ENCODE measurements at regions not wholly inside any gene's neighbourhood (a gene's known extent, or its start where the extent isn't known, plus 50 kb on each side); places are given as distances from the start of the nearest gene placed in this dataset.
"Not testable (repeated sequence)": the region's sequence is repeated elsewhere in the genome, so short reads cannot be mapped to it uniquely, and the experiment has no call there.

- no peak for DNase-seq (ENCODE audit: low spot score)
These were observed 243.8 kb downstream of the DNAJB9 start for GRCh38 chr7:108813251-108814014.

- DNase-seq (ENCODE audit: low spot score) = no peak
These were observed 246.1 kb downstream of the DNAJB9 start for GRCh38 chr7:108815815-108816214.

GRCh38 chr7:108818742-108819141, 249.1 kb downstream of the DNAJB9 start:
- no peak for DNase-seq (ENCODE audit: low spot score)

- DNase-seq (ENCODE audit: low spot score) = no peak
These were observed 255.3 kb downstream of the DNAJB9 start for GRCh38 chr7:108824840-108825580.

- DNase-seq (ENCODE audit: low spot score) = no peak
These were observed 255.9 kb downstream of the DNAJB9 start for GRCh38 chr7:108825581-108825909.

- no peak for DNase-seq (ENCODE audit: low spot score)
These were observed 266.6 kb downstream of the DNAJB9 start for GRCh38 chr7:108836256-108836655.

GRCh38 chr7:108838198-108838597, 268.5 kb downstream of the DNAJB9 start:
- DNase-seq (ENCODE audit: low spot score) = no peak

GRCh38 chr7:108839076-108839475, 269.4 kb downstream of the DNAJB9 start:
- no peak for DNase-seq (ENCODE audit: low spot score)

- DNase-seq (ENCODE audit: low spot score) = no peak
These were observed 276.3 kb downstream of the DNAJB9 start for GRCh38 chr7:108845951-108846350.

- DNase-seq (ENCODE audit: low spot score) = no peak
These were observed 276.8 kb downstream of the DNAJB9 start for GRCh38 chr7:108846471-108846870.

- DNase-seq (ENCODE audit: low spot score) = no peak
These were observed 278.8 kb downstream of the DNAJB9 start for GRCh38 chr7:108848486-108848885.

- DNase-seq (ENCODE audit: low spot score) = no peak
These were observed 290.9 kb downstream of the DNAJB9 start for GRCh38 chr7:108860615-108861014.

GRCh38 chr7:108861071-108861470, 291.4 kb downstream of the DNAJB9 start:
- no peak for DNase-seq (ENCODE audit: low spot score)

GRCh38 chr7:108863227-108863848, 293.7 kb downstream of the DNAJB9 start:
- DNase-seq (ENCODE audit: low spot score) = no peak

GRCh38 chr7:108869070-108869469, 299.4 kb downstream of the DNAJB9 start:
- DNase-seq (ENCODE audit: low spot score) = no peak

- DNase-seq (ENCODE audit: low spot score) = no peak
These were observed 305.5 kb downstream of the DNAJB9 start for GRCh38 chr7:108875139-108875538.

- no peak for DNase-seq (ENCODE audit: low spot score)
These were observed 321.2 kb downstream of the DNAJB9 start for GRCh38 chr7:108890862-108891261.

- no peak for DNase-seq (ENCODE audit: low spot score)
These were observed 338.8 kb downstream of the DNAJB9 start for GRCh38 chr7:108908456-108908855.

- DNase-seq (ENCODE audit: low spot score) = no peak
These were observed 341.3 kb downstream of the DNAJB9 start for GRCh38 chr7:108911016-108911415.

GRCh38 chr7:108920490-108920889, 350.8 kb downstream of the DNAJB9 start:
- no peak for DNase-seq (ENCODE audit: low spot score)

- not testable (repeated sequence) for DNase-seq (ENCODE audit: low spot score)
These were observed 373.4 kb downstream of the DNAJB9 start for GRCh38 chr7:108943048-108943447.

GRCh38 chr7:108947526-108947925, 377.9 kb downstream of the DNAJB9 start:
- no peak for DNase-seq (ENCODE audit: low spot score)

- DNase-seq (ENCODE audit: low spot score) = no peak
These were observed 402.3 kb downstream of the DNAJB9 start for GRCh38 chr7:108972004-108972403.

Measured in mucosa of gallbladder (tissue), 1 donor.